Spleen (tissue), 11 donors: ENCODE measurements at regions not wholly inside any gene's neighbourhood (a gene's known extent, or its start where the extent isn't known, plus 50 kb on each side); places are given as distances from the start of the nearest gene placed in this dataset.

ENCODE experiments used
- DNase-seq: peaks from one replicate; pipeline ENCODE4 v3.0.0-alpha.2; 2020
- H3K27ac ChIP-seq, 8 donors: fragments of 200-600 bp; sonication (generic) in 7 of 8; 1 replicate in 4 of 8; 2 replicates in 4 of 8; pipeline versions ENCODE4 v1.5.0 to v1.8.0; 2016 to 2021; ENCODE audit warnings: inconsistent platforms in 4 of 8, mild to moderate bottlenecking in 4 of 8, moderate library complexity in 1 of 8
- H3K27me3 ChIP-seq, 7 donors: fragments of 200-600 bp; sonication (generic) in 6 of 7; replicated peaks in 1 of 7; 1 replicate in 4 of 7; 2 replicates in 3 of 7; pipeline versions ENCODE4 v1.5.0 to v1.8.0; 2016 to 2021; ENCODE audit warnings: inconsistent platforms in 3 of 7, mild to moderate bottlenecking in 1 of 7
- H3K36me3 ChIP-seq, 6 donors: fragments of 200-600 bp; sonication (generic) in 5 of 6; 1 replicate in 4 of 6; 2 replicates in 2 of 6; pipeline versions ENCODE4 v1.5.0 to v1.8.0; 2016 to 2021; ENCODE audit warnings: inconsistent platforms in 2 of 6
- H3K4me1 ChIP-seq, 6 donors: fragments of 200-600 bp; sonication (generic) in 5 of 6; 1 replicate in 3 of 6; 2 replicates in 3 of 6; pipeline versions ENCODE4 v1.5.0 to v1.8.0; 2016 to 2021; ENCODE audit warnings: inconsistent platforms in 3 of 6
- H3K4me3 ChIP-seq, 8 donors: fragments of 200-600 bp; sonication (generic) in 7 of 8; 1 replicate in 4 of 8; 2 replicates in 4 of 8; pipeline versions ENCODE4 v1.5.0 to v1.8.0; 2016 to 2021; ENCODE audit warnings: inconsistent platforms in 4 of 8, mild to moderate bottlenecking in 4 of 8, moderate library complexity in 2 of 8
- H3K9me3 ChIP-seq, 8 donors: fragments of 200-600 bp; sonication (generic) in 7 of 8; 1 replicate in 4 of 8; 2 replicates in 4 of 8; pipeline versions ENCODE4 v1.5.0 to v1.8.0; 2016 to 2021; ENCODE audit warnings: inconsistent platforms in 4 of 8
- CTCF ChIP-seq, 11 experiments: fragments of 200-600 bp in 7 of 11; fragments of 450-650 bp in 4 of 11; sonication (generic) in 4 of 11; IDR thresholded peaks in 8 of 11; conservative IDR thresholded peaks in 3 of 11; 1 replicate in 7 of 11; 2 replicates in 4 of 11; pipeline versions ENCODE4 v1.4.0 to v1.8.0; 2016 to 2021; ENCODE audit warnings: antibody characterized with exemption in 11 of 11, inconsistent platforms in 4 of 11, mild to moderate bottlenecking in 1 of 11
- POLR2A ChIP-seq, 3 donors: fragments of 450-650 bp; IDR thresholded peaks; one replicate each; pipeline ENCODE4 v1.5.1; 2017; ENCODE audit warnings: antibody characterized with exemption in 3 of 3, mild to moderate bottlenecking in 1 of 3
- POLR2AphosphoS5 ChIP-seq, 3 donors: sonication (generic); formaldehyde crosslinking; IDR thresholded peaks; one replicate each; pipeline ENCODE4 v1.5.1; 2017; ENCODE audit warnings: antibody characterized with exemption in 3 of 3
- WGBS, 5 donors: extraction: QIAGEN DNeasy Blood & Tissue Kit in 3 of 5; methylation state at CpG; one replicate each; pipeline versions ENCODE4 v1.1.5 to v1.1.7; 2013 to 2018; 5-methylcytosine and 5-hydroxymethylcytosine counted together
- intact Hi-C: fragments of 100-400 bp; cut with DNase I; formaldehyde crosslinking; loops from one replicate; pipeline ENCODE4 v1.15.0; 2023; ENCODE audit warnings: low total_unique reads
- donor health status: healthy with polysubstance abuse.
- donor health status: DM: no; HTN: no; CAD: no; lungs with moderate emphysema.
- donor health status: DM: no; HTN: no; CAD: no.
- donor health status: Bipolar disorder and iron deficiency.
- donor health status: healthy.
- donor health status: DM: no; HTN: no; CAD: no.
- donor health status: DM: yes; HTN: yes; CAD: no.

GRCh38 chr13:61900033-61900432, 484.4 kb upstream of the PCDH20 start:
- H3K4me1 ChIP-seq: no peaks in the 10 kb centered on the region
- intact Hi-C loops: no loop called here
- no peaks in the 10 kb centered on the region for H3K27me3 ChIP-seq
- TF ChIP-seq CTCF (IDR thresholded peaks at IDR 0.05 in 8 of 11, conservative IDR thresholded peaks at IDR 0.05 in 3 of 11) (no peak), POLR2AphosphoS5 (IDR thresholded peaks at IDR 0.05) (no peak), POLR2A (IDR thresholded peaks at IDR 0.05) (no peak)
- no peak overlapping the region for H3K27ac ChIP-seq
- no peak for DNase-seq
- WGBS, 5 donors: 42 to 50% (median 47%) methylated on average over 3 of the region's 3 CpGs
- H3K36me3 ChIP-seq: no peaks in the 10 kb centered on the region
- no peak overlapping the region for H3K4me3 ChIP-seq
- H3K9me3 ChIP-seq: peaks cover 0 to 18% (median 0%) of the 10 kb centered on the region in 8 donors

- Histone ChIP-seq H3K4me3 (no peak overlapping the region), H3K27me3 (no peaks in the 10 kb centered on the region), H3K27ac (no peak overlapping the region), H3K36me3 (no peaks in the 10 kb centered on the region), H3K9me3 (peaks cover 0 to 16% (median 1%) of the 10 kb centered on the region in 8 donors), H3K4me1 (no peaks in the 10 kb centered on the region)
- WGBS, 5 donors: 79 to 92% (median 83%) methylated on average over 2 of the region's 2 CpGs
- intact Hi-C loops: no loop called here
- no peak for TF ChIP-seq POLR2A (IDR thresholded peaks at IDR 0.05)
- TF ChIP-seq CTCF (IDR thresholded peaks at IDR 0.05 in 8 of 11, conservative IDR thresholded peaks at IDR 0.05 in 3 of 11): no peak
- no peak for TF ChIP-seq POLR2AphosphoS5 (IDR thresholded peaks at IDR 0.05)
- DNase-seq: no peak
Measured at GRCh38 chr13:61898207-61898606, 482.6 kb upstream of the PCDH20 start.

- Histone ChIP-seq H3K36me3 (no peaks in the 10 kb centered on the region), H3K27me3 (no peaks in the 10 kb centered on the region), H3K9me3 (peaks cover 0 to 4% (median 0%) of the 10 kb centered on the region in 8 donors), H3K4me3 (no peak overlapping the region), H3K27ac (no peak overlapping the region), H3K4me1 (no peaks in the 10 kb centered on the region)
- no peak for DNase-seq
- intact Hi-C loops: no loop called here
- TF ChIP-seq POLR2AphosphoS5 (IDR thresholded peaks at IDR 0.05) (no peak), POLR2A (IDR thresholded peaks at IDR 0.05) (no peak), CTCF (IDR thresholded peaks at IDR 0.05 in 8 of 11, conservative IDR thresholded peaks at IDR 0.05 in 3 of 11) (no peak)
Measured at GRCh38 chr13:61891401-61891800, 475.8 kb upstream of the PCDH20 start.

- no peak for DNase-seq
- H3K9me3 ChIP-seq: no peaks in the 10 kb centered on the region
- 61 to 74% (median 68%) methylated on average over 4 of the region's 4 CpGs for WGBS, 5 donors
- no peaks in the 10 kb centered on the region for H3K4me1 ChIP-seq
- H3K36me3 ChIP-seq: no peaks in the 10 kb centered on the region
- H3K27ac ChIP-seq: no peak overlapping the region
- H3K4me3 ChIP-seq: no peak overlapping the region
- TF ChIP-seq POLR2AphosphoS5 (IDR thresholded peaks at IDR 0.05) (no peak), POLR2A (IDR thresholded peaks at IDR 0.05) (no peak), CTCF (IDR thresholded peaks at IDR 0.05 in 8 of 11, conservative IDR thresholded peaks at IDR 0.05 in 3 of 11) (no peak)
- intact Hi-C loops: no loop called here
- H3K27me3 ChIP-seq: no peaks in the 10 kb centered on the region
Measured at GRCh38 chr13:61884830-61885229, 469.2 kb upstream of the PCDH20 start.
